GM18499 (cell line): ENCODE measurements at regions not wholly inside any gene's neighbourhood (a gene's known extent, or its start where the extent isn't known, plus 50 kb on each side); places are given as distances from the start of the nearest gene placed in this dataset.
"Not testable (repeated sequence)": the region's sequence is repeated elsewhere in the genome, so short reads cannot be mapped to it uniquely, and the experiment has no call there.

Experiments
- ATAC-seq: cut with Tn5 transposase; IDR thresholded peaks from one replicate; pipeline ENCODE4 v1.9.1; 2021; ENCODE audit warnings: moderate number of reproducible peaks; ENCODE audit not compliant: insufficient read depth, unreplicated experiment

GRCh38 chr12:72839696-72840095, 567.5 kb downstream of the TRHDE start:
- no peak for ATAC-seq

GRCh38 chr12:72863671-72864070, 591.5 kb downstream of the TRHDE start:
- ATAC-seq: no peak

- no peak for ATAC-seq
Measured at GRCh38 chr12:72865921-72866320, 593.8 kb downstream of the TRHDE start.

DNA sequence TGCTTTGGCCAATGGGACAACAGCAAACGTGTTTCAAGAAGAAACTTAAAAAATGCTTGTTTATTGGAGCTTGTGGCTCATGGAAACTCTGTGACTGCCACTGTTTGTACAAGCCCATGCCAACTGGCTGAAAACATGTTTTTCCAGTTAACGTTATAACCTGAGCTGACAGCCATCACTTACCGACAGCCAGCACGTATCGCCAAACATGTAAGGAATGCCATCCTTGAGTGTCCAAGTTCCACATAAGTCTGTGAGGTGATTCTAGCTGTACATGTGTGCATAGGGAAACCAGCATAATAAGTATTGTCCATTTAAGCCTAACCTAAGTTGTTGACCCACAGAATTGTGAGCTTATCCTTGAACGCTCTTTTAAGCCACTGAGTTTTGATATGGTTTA, 596.9 kb downstream of the TRHDE start:
- ATAC-seq: no peak

- no peak for ATAC-seq
Measured at GRCh38 chr12:72872238-72872887, 600.2 kb downstream of the TRHDE start.

- no peak for ATAC-seq
Measured at GRCh38 chr12:72872996-72873395, 600.8 kb downstream of the TRHDE start.

DNA sequence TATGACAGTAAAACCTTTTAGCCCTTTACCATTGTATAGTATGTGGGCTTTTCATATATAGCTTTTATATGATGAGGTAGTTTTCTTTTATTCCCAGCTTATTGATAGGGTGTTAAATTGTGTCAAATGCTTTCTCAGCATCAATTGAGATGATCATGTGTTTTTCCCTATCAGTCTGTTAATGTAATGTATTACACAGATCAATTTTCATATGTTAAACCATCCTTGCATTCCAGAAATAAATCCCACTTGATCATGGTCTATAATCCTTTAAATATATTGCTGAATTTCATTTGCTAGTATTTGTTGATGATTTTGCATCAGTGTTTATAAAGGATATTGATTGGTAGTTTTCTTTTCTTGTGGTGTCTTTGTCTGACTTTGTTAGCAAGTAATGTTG, 603.9 kb downstream of the TRHDE start:
- ATAC-seq: no peak

- ATAC-seq: no peak
Measured at GRCh38 chr12:72888693-72889092, 616.5 kb downstream of the TRHDE start.

DNA sequence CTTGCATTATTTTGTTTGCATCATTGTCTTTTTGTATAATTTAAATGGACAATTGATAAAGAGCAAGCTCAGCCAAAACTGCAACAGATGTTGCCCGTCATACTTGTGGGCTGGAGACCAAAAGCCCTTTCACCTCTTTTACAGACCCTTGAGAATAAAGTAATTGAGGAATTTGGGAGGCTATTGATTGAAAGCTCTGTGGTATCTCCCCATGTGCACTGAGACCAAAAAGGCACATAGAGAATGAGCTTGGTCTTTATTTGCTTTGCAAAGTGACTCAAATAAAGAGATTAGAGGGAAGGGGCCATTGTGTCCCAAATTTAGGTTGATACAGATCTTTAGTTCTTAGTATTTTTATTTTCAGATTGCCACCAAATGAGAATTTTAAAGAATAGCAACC, 617.6 kb downstream of the TRHDE start:
- no peak for ATAC-seq

DNA sequence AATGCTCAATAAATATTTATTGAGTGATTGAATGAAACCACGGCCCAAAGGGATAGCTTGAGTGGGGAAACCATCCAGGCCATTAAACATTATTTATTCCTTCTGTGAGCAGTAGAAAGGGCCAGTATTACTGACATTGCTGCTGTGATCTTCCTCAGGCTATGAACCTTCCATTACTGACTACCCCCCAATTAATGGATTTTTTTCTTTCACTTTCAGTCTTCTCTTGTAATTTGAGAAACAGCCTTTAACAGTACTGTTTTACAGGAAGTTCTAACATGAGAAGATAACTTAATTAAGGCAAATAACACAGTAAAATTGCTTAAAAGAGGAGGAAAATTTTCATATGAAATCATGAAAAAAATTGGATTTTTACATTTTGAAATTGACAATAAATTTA, 629.5 kb downstream of the TRHDE start:
- no peak for ATAC-seq

DNA sequence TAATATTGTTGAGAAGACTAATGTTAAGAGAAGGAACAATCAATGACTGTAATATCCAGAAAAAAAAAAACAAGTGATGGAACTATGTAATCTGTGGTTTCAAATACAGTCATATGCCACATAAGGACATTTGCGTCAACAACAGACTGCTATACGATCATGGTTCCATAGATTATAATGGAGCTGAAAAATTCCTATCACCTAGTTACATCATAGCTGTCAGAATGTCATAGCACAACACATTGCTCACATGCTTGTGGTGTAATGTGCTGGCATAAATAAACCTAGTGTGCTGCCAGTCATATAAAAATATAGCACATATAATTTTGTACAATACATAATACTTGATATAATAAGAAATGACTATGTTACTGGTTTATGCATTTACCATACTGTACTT, 653.5 kb downstream of the TRHDE start:
- no peak for ATAC-seq

GRCh38 chr12:72931838-72932237, 659.7 kb downstream of the TRHDE start:
- not testable (repeated sequence) for ATAC-seq

GRCh38 chr12:72937486-72937885, 665.3 kb downstream of the TRHDE start:
- ATAC-seq: no peak

- no peak for ATAC-seq
Measured at GRCh38 chr12:72957454-72957853, 685.3 kb downstream of the TRHDE start.

DNA sequence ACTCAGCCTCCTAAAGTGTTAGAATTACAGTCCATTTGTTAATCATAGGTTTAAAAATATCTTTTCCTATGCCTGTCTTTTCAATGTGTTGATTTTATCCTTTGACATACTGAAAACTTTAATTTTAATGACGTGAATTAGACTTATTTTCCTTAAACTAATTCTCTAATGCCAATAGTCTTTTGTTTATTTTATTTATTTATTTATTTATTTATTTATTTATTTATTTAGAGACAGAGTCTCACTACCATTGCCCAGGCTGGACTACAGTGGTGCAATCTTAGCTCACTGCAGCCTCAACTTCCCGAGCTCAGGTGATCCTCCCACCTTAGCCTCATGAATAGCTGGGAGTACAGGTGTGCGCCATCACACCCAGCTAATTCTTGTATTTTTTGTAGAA, 694.5 kb downstream of the TRHDE start:
- ATAC-seq: no peak

DNA sequence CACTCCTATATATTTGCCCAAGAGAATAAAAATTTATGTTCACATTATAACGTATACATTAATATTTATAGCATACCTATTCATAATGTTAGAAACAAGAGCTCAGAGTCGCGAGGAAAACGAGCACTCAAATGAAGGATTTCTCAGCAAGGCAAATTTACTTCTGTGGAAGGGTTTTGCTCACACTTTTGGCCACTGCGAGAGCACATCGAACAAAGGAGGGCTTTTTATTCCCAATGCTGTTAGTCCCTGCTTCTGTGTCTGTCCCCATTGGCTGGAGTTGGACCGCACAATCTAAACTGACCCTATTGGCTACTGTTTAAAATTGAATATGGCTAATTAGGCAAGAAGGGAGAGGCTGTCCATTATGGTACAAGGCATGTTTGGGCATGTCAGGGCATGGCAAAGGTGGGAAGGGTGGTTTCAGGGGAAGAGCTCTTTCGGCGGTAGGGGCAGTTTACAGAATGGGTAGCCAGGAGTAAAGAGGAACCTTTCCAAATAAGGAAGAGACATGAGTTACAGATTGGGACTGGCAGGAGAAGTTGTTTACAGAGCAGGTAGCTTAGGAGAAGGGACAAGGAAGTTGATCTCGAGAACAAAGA, 702.9 kb downstream of the TRHDE start:
- ATAC-seq: no peak

GRCh38 chr12:72978999-72979398, 706.8 kb downstream of the TRHDE start:
- no peak for ATAC-seq

DNA sequence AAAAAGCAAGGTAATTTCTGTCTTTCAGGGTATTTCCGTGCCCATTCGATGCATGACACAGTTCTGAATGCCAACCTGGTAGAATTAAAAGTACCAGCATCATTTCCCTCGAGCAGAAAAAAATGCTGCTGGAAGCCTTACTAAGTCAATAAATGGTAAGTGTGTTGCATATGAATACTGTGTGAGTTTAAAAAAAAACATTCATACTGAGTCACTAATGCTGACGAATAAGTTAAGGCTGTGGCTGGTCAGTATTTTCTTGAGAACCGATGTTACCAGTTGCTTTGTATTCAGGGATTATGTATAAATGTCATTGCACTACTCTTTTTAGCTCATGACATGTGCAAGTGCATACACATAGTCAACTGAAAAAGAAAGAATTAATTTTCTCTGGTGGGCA, 710.2 kb downstream of the TRHDE start:
- ATAC-seq: no peak

GRCh38 chr12:72986963-72987362, 714.8 kb downstream of the TRHDE start:
- ATAC-seq: no peak

- no peak for ATAC-seq
Measured at GRCh38 chr12:72989458-72989947, 717.3 kb downstream of the TRHDE start.

- not testable (repeated sequence) for ATAC-seq
Measured at GRCh38 chr12:72995029-72995428, 722.9 kb downstream of the TRHDE start.

DNA sequence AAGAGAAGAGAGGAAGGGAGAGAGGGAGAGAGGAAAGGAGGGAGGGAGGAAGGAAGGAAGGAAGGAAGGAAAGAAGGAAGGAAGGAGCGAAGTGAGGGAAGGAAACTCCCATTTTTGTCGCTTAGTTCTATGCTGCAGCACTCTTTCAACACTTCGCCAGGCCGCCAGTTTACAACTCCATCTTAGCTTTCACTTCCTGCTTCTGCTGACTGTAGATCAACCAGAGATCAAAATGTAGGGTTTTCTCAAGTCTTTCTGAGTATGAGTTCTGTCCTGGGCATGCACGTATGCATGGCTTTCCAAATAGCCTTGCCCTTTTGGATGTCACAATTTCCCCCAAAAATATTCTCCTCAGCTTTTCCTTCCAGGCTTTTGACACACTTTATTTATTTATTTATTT, 723.4 kb downstream of the TRHDE start:
- ATAC-seq: no peak
